ENCODE measurements at regions not wholly inside any gene's neighbourhood (a gene's known extent, or its start where the extent isn't known, plus 50 kb on each side); places are given as distances from the start of the nearest gene placed in this dataset.
"Not testable (repeated sequence)": the region's sequence is repeated elsewhere in the genome, so short reads cannot be mapped to it uniquely, and the experiment has no call there.

DNA sequence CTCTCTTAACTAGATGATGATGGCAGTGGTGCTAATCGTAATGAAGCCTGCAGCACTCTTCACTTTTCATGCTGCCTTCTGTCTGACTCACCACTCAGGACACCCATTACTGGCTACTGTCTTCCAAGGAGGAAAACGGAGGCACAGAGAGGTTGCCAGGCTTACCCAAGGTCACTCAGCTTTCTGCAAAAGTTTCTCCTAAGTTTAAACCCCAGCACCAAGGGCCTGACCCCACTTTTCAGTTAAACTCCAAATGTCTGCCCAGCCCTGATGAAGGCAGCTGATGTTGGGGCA is 78.1 kb upstream of the RUNX3 start:
- intact Hi-C loops (cut with DNase I) = no loop called here
- H3K4me3 ChIP-seq = no peak overlapping the region
- TF ChIP-seq, protein P1, sequence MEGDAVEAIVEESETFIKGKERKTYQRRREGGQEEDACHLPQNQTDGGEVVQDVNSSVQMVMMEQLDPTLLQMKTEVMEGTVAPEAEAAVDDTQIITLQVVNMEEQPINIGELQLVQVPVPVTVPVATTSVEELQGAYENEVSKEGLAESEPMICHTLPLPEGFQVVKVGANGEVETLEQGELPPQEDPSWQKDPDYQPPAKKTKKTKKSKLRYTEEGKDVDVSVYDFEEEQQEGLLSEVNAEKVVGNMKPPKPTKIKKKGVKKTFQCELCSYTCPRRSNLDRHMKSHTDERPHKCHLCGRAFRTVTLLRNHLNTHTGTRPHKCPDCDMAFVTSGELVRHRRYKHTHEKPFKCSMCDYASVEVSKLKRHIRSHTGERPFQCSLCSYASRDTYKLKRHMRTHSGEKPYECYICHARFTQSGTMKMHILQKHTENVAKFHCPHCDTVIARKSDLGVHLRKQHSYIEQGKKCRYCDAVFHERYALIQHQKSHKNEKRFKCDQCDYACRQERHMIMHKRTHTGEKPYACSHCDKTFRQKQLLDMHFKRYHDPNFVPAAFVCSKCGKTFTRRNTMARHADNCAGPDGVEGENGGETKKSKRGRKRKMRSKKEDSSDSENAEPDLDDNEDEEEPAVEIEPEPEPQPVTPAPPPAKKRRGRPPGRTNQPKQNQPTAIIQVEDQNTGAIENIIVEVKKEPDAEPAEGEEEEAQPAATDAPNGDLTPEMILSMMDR (IDR thresholded peaks at IDR 0.05) = no peak
- no peak for TF ChIP-seq POLR2A (IDR thresholded peaks at IDR 0.05)
- H3K36me3 ChIP-seq = no peaks in the 10 kb centered on the region
- H3K27ac ChIP-seq = no peak overlapping the region
- peaks cover 0 to 36% (median 6%) of the 10 kb centered on the region in 9 donors for H3K27me3 ChIP-seq
- no peak for ATAC-seq
- no peaks in the 10 kb centered on the region for H3K9me3 ChIP-seq
- no peak for DNase-seq
- H3K4me1 ChIP-seq = peaks cover 0 to 16% (median 0%) of the 10 kb centered on the region in 12 donors
- 63 to 76% (median 71%) methylated on average over 2 of the region's 2 CpGs for WGBS, 4 donors

DNA sequence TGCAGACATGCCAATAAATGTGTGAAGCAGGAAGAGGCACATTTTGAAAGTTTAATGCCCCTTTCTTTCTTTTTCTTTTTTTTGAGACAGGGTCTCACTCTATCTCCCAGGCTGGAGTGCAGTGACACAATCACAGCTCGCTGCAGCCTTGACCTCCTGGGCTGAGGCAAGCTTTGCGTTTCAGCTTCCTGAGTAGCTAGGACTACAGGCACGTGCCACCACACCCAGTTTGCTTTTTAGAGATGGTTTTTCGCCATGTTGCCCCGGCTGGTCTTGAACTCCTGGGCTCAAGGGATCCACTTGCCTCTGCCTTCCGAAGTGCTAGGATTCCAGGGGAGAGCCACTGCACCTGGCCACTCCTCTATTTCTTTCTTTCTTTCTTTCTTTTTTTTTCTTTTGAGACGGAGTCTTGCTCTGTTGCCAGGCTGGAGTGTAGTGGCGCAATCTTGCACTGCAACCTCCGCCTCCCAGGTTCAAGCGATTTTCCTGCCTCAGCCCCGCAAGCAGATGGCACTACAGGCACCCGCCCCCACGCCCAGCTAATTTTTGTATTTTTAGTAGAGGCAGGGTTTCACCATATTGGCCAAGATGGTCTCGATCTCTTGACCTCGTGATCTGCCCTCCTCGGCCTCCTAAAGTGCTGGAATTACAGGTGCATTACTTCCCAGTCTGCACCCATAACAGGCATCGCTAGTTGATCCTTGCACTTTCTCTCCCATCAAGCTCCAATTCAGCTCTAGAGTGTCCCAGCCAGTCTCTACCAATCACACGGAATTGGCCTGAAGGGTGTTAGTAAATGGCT is 77.5 kb upstream of the RUNX3 start:
- H3K9me3 ChIP-seq; H3K4me3 ChIP-seq; H3K36me3 ChIP-seq; H3K27ac ChIP-seq; intact Hi-C loops (cut with DNase I); DNase-seq; ATAC-seq: not testable (repeated sequence)
- WGBS, 4 donors = 62 to 72% (median 69%) methylated on average over 18 of the region's 18 CpGs
- peaks cover 0 to 33% (median 6%) of the 10 kb centered on the region in 9 donors for H3K27me3 ChIP-seq
- peaks cover 0 to 16% (median 0%) of the 10 kb centered on the region in 12 donors for H3K4me1 ChIP-seq

DNA sequence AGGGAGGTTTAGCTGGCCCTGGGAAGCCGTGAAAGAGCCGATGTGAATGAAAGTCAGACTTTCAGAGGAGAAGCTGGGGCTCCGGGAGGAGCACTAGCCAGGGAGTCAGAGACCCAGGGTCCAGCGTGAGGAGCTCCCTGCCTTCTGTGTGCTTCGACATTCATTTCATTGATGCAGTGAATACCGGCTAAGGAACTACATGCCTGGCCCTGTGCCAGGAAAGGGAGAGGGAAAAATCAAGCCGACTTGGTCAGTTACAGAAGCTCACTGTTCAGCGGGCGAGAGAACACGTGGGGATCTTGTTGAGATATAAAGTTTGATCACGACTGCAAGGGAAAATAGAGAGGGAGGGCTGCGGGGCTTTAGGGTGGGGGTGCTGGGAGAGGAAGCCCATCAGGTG is 76.7 kb upstream of the RUNX3 start:
- ATAC-seq (no peak), DNase-seq (peak in 2 of 5 donors; percentile 38 to 53)
- TF ChIP-seq, protein P1 (IDR thresholded peaks at IDR 0.05) = no peak
- TF ChIP-seq POLR2A (IDR thresholded peaks at IDR 0.05) = no peak
- peaks cover 0 to 33% (median 6%) of the 10 kb centered on the region in 9 donors for H3K27me3 ChIP-seq
- no peaks in the 10 kb centered on the region for H3K36me3 ChIP-seq
- H3K4me3 ChIP-seq = no peak overlapping the region
- H3K9me3 ChIP-seq = no peaks in the 10 kb centered on the region
- WGBS, 4 donors = 13 to 17% (median 15%) methylated on average over 12 of the region's 12 CpGs
- peaks cover 0 to 16% (median 0%) of the 10 kb centered on the region in 12 donors for H3K4me1 ChIP-seq
- intact Hi-C loops (cut with DNase I) = no loop called here
- no peak overlapping the region for H3K27ac ChIP-seq

DNA sequence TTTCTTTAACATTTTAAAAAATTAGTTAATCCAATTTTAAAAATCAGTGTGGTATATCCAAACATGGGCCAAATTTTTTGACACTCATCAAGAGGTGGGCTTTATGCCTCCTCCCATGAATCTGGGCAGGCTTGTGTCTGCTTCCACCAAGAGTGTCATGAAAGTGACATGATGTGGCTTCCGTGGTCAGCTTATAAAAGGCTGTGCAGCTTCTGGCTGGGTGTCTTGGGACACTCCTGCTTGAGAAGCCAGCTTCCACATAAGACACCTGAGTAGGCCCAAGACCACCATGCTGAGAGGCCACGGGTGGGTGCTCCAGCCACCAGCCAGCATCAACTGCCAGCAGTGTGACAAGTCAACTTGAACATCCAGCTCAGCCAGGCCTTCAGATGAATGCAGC is 74.3 kb upstream of the RUNX3 start:
- Histone ChIP-seq H3K4me1 (peaks cover 0 to 16% (median 0%) of the 10 kb centered on the region in 12 donors), H3K9me3 (no peaks in the 10 kb centered on the region), H3K4me3 (no peak overlapping the region), H3K36me3 (no peaks in the 10 kb centered on the region), H3K27ac (no peak overlapping the region), H3K27me3 (peaks cover 0 to 33% (median 6%) of the 10 kb centered on the region in 9 donors)
- 73 to 83% (median 78%) methylated on average over 2 of the region's 2 CpGs for WGBS, 4 donors
- TF ChIP-seq, protein P1 (IDR thresholded peaks at IDR 0.05) = no peak
- TF ChIP-seq POLR2A (IDR thresholded peaks at IDR 0.05) = no peak
- ATAC-seq (no peak), DNase-seq (no peak)
- intact Hi-C loops (cut with DNase I) = no loop called here
